ENCODE measurements at regions not wholly inside any gene's neighbourhood (a gene's known extent, or its start where the extent isn't known, plus 50 kb on each side); places are given as distances from the start of the nearest gene placed in this dataset.

DNA sequence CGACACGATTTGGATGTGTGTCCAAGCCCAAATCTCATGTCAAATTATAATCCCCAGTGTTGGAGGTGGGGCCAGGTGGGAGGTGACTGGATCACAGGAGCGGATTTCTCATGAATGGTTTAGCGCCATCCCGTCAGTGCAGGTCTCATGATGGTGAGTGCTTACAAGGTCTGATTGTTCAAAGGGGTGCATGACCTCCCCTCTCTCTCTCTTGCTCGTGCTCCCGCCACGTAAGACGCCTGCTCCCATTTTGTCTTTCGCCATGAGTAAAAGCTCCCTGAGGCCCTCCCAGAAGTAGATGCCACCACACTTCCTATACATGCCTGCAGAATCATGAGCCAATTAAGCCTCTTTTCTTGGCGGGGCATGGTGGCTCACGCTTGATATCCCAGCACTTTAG, 71.5 kb upstream of the NANOS1 start:
- Histone ChIP-seq H3K4me3 (replicated peaks; ENCODE audit: insufficient read depth, low read length) (no peak overlapping the region), H3K27ac (replicated peaks) (no peak overlapping the region), H3K27me3 (ENCODE audit: insufficient read depth, poor library complexity, severe bottlenecking) (no peaks in the 10 kb centered on the region)
- no peak for DNase-seq (ENCODE audit: low read depth in 1 of 2, low spot score in 1 of 2)
- TF ChIP-seq POLR2AphosphoS5 (IDR thresholded peaks at IDR 0.05; ENCODE audit: low read depth) (no peak), SPI1 (IDR thresholded peaks at IDR 0.05; ENCODE audit: borderline replicate concordance, low read depth) (no peak), GABPA (IDR thresholded peaks at IDR 0.05; ENCODE audit: low read depth) (no peak)
- TF ChIP-seq, protein P1, sequence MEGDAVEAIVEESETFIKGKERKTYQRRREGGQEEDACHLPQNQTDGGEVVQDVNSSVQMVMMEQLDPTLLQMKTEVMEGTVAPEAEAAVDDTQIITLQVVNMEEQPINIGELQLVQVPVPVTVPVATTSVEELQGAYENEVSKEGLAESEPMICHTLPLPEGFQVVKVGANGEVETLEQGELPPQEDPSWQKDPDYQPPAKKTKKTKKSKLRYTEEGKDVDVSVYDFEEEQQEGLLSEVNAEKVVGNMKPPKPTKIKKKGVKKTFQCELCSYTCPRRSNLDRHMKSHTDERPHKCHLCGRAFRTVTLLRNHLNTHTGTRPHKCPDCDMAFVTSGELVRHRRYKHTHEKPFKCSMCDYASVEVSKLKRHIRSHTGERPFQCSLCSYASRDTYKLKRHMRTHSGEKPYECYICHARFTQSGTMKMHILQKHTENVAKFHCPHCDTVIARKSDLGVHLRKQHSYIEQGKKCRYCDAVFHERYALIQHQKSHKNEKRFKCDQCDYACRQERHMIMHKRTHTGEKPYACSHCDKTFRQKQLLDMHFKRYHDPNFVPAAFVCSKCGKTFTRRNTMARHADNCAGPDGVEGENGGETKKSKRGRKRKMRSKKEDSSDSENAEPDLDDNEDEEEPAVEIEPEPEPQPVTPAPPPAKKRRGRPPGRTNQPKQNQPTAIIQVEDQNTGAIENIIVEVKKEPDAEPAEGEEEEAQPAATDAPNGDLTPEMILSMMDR (IDR thresholded peaks at IDR 0.05; ENCODE audit: insufficient read depth, low read length), result no peak
- TF ChIP-seq, protein P2, sequence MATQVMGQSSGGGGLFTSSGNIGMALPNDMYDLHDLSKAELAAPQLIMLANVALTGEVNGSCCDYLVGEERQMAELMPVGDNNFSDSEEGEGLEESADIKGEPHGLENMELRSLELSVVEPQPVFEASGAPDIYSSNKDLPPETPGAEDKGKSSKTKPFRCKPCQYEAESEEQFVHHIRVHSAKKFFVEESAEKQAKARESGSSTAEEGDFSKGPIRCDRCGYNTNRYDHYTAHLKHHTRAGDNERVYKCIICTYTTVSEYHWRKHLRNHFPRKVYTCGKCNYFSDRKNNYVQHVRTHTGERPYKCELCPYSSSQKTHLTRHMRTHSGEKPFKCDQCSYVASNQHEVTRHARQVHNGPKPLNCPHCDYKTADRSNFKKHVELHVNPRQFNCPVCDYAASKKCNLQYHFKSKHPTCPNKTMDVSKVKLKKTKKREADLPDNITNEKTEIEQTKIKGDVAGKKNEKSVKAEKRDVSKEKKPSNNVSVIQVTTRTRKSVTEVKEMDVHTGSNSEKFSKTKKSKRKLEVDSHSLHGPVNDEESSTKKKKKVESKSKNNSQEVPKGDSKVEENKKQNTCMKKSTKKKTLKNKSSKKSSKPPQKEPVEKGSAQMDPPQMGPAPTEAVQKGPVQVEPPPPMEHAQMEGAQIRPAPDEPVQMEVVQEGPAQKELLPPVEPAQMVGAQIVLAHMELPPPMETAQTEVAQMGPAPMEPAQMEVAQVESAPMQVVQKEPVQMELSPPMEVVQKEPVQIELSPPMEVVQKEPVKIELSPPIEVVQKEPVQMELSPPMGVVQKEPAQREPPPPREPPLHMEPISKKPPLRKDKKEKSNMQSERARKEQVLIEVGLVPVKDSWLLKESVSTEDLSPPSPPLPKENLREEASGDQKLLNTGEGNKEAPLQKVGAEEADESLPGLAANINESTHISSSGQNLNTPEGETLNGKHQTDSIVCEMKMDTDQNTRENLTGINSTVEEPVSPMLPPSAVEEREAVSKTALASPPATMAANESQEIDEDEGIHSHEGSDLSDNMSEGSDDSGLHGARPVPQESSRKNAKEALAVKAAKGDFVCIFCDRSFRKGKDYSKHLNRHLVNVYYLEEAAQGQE (IDR thresholded peaks at IDR 0.05; ENCODE audit: insufficient replicate concordance, low read depth), result no peak

DNA sequence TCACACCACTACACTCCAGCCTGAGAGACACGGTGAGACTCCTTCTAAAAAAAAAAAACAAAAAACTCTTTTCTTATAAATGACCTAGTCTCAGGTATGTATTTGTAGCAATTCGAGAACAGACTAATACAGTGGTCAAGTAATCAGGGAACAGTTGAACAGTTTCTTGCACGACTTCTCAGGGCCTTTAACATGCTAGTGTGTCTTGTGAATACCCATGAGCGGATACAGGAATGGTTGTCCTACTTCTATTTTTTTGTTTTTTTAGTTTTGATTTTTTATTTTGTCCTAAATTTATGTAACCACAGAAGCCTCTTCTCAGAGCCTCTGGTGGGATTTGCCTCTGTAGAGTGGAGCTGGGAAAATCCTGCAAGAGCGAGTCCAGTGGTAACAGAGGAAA, 71.0 kb upstream of the NANOS1 start:
- H3K27ac ChIP-seq (replicated peaks), result no peak overlapping the region
- no peaks in the 10 kb centered on the region for H3K27me3 ChIP-seq (ENCODE audit: insufficient read depth, poor library complexity, severe bottlenecking)
- TF ChIP-seq GABPA (IDR thresholded peaks at IDR 0.05; ENCODE audit: low read depth) (no peak), SPI1 (IDR thresholded peaks at IDR 0.05; ENCODE audit: borderline replicate concordance, low read depth) (no peak), POLR2AphosphoS5 (IDR thresholded peaks at IDR 0.05; ENCODE audit: low read depth) (no peak)
- TF ChIP-seq, protein P1 (IDR thresholded peaks at IDR 0.05; ENCODE audit: insufficient read depth, low read length), result no peak
- TF ChIP-seq, protein P2 (IDR thresholded peaks at IDR 0.05; ENCODE audit: insufficient replicate concordance, low read depth), result no peak
- no peak for DNase-seq (ENCODE audit: low read depth in 1 of 2, low spot score in 1 of 2)
- no peak overlapping the region for H3K4me3 ChIP-seq (replicated peaks; ENCODE audit: insufficient read depth, low read length)

DNA sequence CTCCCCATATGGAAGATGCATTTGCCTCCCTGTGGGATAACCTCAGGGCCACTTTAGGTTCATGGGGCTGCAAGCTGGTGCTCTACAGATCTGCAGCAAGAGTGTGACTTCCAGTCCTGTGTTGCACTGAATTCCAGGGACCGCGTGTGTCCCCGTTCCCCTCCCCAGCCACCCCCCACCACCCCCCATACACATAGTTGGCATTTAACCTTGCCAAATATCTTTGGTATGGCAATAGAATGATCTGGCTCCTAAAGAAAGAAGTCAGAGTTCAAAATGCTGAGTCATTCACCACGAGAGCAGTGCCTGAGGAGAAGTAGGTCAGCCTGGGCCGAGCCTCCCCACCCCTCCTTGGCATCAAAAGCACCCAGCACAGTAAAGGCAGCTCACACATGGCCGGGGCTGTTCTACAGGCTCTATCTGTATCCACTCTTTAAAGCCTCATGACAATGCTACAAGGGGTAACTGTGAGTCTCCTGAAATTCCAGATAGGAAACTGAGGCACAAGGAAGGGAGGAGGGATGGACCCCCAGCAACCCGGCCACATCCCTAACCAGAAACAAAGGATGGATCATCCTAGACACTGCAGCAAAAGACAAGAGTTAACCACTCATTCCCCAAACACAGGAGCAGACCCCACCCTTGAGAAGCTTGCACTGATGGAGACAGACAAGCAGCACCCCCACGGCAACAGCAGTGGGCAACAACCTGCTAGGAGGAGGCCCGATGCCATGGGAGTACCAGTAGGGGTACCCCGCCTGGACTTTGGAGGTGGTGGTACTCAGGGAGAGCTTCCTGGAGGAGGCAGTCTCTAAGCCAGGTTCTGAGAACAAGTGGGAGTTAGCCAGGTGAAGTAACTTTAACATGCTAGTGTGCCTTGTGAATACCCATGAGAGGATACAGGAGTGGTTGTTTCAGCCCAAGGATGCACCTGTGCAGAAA, 70.3 kb upstream of the NANOS1 start:
- Histone ChIP-seq H3K4me3 (replicated peaks; ENCODE audit: insufficient read depth, low read length) (no peak overlapping the region), H3K27me3 (ENCODE audit: insufficient read depth, poor library complexity, severe bottlenecking) (no peaks in the 10 kb centered on the region), H3K27ac (replicated peaks) (no peak overlapping the region)
- TF ChIP-seq, protein P2 (IDR thresholded peaks at IDR 0.05; ENCODE audit: insufficient replicate concordance, low read depth), result no peak
- TF ChIP-seq POLR2AphosphoS5 (IDR thresholded peaks at IDR 0.05; ENCODE audit: low read depth), result no peak
- TF ChIP-seq, protein P1 (IDR thresholded peaks at IDR 0.05; ENCODE audit: insufficient read depth, low read length), result no peak
- no peak for TF ChIP-seq SPI1 (IDR thresholded peaks at IDR 0.05; ENCODE audit: borderline replicate concordance, low read depth)
- no peak for TF ChIP-seq GABPA (IDR thresholded peaks at IDR 0.05; ENCODE audit: low read depth)
- DNase-seq (ENCODE audit: low read depth in 1 of 2, low spot score in 1 of 2), result peak in 1 of 2 experiments; percentile 68
